ENCODE measurements at regions not wholly inside any gene's neighbourhood (a gene's known extent, or its start where the extent isn't known, plus 50 kb on each side); places are given as distances from the start of the nearest gene placed in this dataset.

DNA sequence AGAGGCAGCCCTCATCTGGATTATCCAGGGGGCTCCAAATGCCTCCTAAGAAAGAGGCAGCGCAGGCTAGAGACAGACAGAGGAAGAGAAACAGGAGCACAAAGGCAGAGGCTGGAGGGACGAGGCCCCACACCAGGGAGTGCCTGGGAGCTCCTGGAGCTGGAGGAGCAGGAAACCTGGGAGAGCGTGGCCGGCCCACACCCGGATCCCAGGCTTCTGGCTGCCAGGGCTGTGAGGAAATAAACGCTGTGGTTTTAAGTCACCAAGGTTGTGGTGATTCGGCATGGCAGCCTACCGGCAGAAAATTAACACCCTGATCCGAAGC lies 165.5 kb downstream of the OLFM1 start:
- DNase-seq (ENCODE audit: low read depth in 2 of 2), result no peak

DNA sequence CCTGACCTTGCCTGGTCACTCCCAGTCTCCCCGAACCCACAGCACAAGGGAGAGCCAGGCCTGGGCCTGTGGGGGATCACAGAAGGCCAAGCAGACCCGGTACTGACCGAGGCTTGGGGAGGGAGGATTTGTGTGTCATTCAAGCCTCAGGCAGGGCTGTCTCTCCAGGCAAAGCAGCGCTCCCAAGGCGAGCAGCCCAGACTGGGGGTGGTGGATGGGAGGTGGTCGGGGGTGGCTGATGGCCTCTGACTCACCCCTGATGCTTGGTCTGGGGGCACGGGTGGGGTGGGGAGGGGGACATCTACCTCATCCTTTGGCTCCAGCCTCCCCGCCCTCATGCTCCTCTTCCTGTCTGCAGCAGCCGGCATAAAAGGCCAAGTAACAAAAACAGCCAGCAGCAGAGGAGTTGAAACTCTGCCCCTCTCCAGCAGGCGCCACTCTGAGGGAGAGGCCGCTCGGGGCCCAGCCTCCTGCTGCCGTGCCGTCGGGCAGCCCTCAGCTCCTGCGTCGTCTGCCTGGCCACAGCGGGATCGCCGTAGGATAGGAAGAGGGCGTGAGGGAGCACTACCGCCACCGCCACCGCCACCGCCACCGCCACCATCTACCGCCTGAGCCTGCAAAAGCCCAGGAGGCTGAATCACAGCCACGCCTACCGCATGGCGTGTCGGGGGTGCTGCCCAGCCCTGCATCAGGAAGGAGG lies 166.0 kb downstream of the OLFM1 start:
- DNase-seq (ENCODE audit: low read depth in 2 of 2), result no peak

DNA sequence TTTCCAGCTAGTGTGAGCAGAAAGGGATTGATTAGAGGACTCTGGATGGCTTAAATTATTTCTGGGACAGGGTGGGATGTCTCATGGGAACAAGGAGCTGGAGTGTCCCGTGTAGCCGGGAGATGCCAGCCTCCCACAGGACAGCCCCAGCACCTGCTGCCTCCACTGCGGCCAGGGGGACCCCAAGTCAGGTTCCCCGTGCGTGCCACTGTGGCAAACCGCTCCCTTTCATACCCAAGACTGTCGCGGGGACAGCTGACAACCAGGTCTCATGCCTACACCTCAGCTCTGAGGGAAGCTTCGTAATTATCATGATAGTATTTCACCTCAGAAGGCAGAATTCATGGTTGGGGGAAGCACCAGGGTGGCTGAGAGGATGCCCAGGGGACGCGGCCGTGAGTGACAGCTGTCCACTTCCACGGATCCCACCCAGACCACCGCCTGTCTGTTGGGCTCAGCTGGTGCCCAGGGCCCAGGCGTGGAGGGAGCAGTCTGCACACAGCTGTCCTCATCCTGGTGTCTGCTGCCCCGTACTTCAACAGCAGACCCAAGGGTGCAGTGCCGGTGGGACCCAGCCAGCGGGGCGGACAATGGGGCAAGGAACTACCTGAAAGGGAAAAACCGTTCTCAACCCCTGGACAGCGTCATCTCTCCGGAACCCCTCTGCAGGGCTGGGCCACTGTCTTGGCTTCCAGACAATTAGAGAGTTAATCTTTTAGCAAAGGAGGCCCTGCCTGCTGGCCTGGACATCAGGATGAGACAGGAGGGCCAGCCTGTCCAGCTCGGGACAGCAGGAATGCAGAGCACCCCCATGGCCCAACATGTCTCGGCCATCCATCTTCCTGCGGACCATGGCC lies 166.9 kb downstream of the OLFM1 start:
- DNase-seq (ENCODE audit: low read depth in 2 of 2), result no peak

- no peak for DNase-seq (ENCODE audit: low read depth in 2 of 2)
Measured at GRCh38 chr9:135255033-135255840, 167.8 kb downstream of the OLFM1 start.

- no peak for DNase-seq (ENCODE audit: low read depth in 2 of 2)
Measured at GRCh38 chr9:135255841-135256580, 168.5 kb downstream of the OLFM1 start.

DNA sequence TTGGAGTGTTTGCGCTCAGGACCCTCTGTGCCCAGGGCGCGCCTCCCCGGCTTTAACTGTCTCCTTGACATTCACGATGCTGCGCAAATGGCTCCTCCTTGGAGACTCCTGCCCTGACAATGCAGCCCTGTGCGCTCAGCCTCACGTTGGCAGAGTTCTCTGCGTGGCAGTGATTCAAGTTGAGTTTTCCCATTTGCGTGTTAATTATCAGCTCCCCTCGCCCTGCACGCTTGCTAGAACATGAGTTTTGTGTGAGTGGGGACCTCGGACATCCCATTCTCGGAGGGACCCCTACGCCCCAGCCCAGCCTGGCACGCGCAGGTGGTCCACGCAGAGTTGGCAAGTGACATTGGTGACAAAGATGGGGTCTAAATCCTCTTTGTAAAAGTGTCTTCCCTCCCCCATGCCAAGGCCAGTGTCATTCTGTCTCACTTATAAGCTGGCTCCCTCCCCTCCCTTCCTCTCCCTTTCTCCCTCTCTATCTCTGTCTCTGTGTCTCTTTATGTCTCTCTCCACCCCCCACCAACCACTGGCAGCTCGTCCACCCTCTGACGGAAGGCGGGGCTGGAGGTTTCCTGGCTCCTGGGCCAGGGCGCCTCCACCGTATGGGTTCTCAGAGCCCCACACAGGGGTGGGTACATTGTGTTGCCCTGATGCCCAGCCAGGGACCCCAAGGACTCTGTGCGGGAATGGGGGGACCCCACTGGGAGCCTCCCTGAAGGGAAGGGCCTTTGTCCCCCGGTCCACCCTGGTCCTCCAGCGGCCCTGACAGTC lies 169.3 kb downstream of the OLFM1 start:
- DNase-seq (ENCODE audit: low read depth in 2 of 2), result no peak

DNA sequence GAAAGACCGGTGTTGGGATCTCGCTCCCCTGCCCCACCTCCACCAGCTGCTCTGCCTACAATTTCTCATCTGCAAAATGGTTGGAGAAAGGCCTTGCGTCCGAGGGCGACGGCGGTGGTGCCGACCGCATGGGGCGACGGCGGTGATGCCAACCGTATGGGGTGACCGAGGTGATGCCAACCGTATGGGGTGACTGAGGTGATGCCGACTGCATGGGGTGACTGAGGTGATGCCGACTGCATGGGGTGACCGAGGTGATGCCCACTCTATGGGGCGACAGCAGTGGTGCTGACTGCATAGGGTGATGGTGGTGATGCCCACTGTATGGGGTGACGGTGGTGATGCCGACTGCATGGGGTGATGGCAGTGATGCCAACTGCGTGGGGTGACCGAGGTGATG lies 171.0 kb downstream of the OLFM1 start:
- no peak for DNase-seq (ENCODE audit: low read depth in 2 of 2)

GRCh38 chr9:135259273-135259672 lies 171.8 kb downstream of the OLFM1 start:
- DNase-seq (ENCODE audit: low read depth in 2 of 2), result no peak

DNA sequence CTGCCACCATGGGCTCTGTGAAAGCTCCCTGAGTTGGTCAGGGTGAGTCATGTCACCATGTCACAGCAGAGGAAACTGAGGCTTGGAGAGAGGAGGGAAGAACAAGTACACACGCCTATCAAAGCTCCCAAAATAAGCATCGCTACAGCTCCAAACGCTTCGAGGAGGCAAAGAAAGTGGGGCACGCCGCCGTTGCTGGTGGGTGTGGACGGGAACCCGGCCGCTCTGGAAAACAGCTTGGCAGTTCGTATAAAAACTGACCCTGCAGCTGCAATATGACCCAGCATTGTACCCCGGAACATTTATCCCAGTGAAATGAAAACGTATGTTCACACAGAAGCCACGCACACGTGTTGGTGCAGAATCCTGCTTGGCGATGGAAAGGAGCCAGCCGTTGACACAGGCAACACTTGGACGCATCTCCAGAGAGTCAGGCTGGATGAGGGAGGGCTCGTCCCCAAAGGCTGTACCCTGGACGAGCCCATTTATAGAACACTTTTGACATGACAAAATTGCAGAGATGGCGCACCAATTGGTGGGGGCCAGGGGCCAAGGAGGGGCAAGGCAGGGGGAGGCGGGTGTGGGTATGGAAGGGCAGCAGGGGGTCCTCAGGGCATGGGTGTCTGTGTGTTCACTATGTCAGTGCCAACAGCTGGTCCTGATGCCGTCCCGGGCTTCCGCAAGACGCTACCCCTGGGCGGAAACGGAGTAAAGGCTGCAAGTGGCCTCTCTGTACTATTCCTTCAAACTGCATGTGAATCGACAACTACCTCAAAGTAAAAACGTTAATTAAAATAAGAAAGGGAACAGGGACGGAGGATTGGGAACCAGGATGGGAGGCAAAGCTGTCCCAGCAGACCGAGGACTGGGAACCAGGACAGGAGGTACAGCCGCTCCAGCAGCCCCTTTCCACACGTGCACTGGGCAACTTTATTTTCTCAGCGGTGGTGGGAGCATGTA lies 173.0 kb downstream of the OLFM1 start:
- DNase-seq (ENCODE audit: low read depth in 2 of 2), result no peak

DNA sequence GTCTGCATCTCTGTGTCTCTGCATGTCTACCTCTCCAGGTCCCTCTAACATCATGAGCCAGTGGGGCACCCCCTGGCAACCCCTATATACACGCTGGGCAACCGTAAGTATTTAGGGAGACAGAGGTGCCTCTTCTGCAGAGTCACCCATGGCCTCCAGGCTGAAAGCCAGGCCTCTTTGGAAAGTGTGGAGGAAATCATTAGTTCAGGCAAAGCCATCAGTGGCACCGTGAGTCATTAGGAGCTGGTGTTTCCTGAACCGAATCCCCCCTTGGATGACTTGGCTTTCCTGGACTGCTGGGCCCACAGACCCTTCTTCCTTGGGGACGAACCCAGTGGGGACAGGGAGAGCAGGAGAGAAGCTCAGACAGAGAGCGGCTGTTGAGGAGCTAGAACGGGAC lies 174.8 kb downstream of the OLFM1 start:
- no peak for DNase-seq (ENCODE audit: low read depth in 2 of 2)

DNA sequence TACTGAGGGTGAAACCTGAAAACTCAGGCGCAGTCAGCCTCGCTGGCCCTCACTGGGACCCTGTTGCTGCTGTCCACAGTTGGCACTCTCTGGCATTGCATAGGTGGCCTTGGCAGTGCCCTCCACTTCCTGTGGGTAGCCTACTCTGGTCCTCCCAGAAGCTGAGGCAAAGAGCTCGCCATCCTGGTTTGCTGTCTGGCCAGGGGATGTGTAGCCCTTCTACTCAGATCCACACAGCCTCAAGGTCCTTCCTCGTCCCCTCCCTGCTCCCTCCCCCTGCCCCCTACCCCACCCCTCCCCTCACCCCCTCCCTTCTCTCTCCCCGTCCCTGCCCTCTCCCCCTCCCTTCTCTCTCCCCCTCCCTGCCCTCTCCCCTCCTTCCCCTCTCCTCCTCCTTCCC lies 176.0 kb downstream of the OLFM1 start:
- DNase-seq (ENCODE audit: low read depth in 2 of 2), result no peak

DNA sequence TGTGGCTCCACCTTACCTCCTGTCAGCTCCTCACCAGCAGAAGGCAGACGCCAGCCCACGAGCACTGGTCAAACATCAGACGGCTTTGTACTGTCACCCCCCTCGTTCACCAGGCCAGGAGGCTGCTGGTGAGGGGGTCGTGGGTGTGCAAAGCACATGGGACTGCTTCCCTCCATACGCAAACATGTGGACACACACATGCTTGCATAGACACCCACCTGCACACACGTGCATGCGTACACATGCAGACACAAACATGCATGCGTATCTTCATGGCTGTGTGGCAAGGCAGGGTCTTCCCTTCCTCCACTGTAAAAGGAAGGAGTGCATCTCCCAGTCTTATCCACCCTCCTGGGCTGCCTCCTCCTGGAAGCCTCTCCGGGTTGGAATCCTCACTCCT lies 178.5 kb downstream of the OLFM1 start:
- no peak for DNase-seq (ENCODE audit: low read depth in 2 of 2)

DNA sequence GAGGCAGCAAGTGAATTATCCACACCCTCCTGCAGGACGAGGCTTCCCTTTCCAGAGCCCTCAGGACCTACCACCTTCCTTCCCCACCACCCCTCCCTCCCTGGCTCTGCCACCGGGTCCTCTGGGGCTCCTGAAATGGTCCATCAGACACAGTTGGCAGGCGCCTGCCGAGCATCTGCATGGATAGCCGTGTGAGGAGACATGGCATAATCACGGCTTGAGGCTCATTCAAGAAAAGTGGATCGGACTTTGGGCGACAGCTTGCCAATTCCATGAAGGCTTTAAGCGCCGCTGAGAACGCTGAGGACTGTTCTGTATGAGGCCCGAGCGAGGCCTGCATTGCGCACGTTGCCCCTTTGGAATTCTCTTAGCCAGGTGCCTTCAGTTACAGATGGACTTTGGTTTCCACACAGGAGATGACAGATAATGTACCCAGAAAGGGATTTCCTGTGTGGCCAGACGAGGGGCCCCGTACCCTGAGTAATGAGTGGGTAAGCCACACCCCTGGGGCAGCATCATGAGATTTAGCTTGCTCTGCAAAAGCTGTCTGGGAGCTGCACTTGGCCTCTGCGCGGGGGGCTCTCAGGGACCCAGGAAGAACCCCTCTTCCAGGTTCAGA lies 179.8 kb downstream of the OLFM1 start:
- no peak for DNase-seq (ENCODE audit: low read depth in 2 of 2)

DNA sequence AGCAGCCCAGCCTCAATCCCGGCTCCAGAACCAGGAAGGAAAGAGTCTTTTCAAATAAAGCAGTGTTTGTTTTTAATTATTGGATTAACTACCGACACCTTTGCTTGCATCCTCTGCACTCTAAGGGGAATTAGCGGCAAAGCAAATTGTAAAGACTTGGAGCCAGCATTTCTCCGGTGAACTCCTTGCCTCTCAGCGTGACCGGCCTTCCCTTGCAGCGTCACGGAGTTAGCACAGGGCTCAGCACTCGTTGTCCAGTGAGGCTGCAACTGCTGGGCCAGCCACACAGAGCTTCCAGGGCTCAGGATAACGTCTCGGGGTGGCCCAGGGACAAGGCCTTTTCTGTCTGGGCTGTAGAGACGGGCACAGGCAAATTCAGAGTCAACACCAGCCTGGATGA lies 180.6 kb downstream of the OLFM1 start:
- DNase-seq (ENCODE audit: low read depth in 2 of 2), result no peak

- no peak for DNase-seq (ENCODE audit: low read depth in 2 of 2)
Measured at GRCh38 chr9:135268981-135269380, 181.5 kb downstream of the OLFM1 start.

DNA sequence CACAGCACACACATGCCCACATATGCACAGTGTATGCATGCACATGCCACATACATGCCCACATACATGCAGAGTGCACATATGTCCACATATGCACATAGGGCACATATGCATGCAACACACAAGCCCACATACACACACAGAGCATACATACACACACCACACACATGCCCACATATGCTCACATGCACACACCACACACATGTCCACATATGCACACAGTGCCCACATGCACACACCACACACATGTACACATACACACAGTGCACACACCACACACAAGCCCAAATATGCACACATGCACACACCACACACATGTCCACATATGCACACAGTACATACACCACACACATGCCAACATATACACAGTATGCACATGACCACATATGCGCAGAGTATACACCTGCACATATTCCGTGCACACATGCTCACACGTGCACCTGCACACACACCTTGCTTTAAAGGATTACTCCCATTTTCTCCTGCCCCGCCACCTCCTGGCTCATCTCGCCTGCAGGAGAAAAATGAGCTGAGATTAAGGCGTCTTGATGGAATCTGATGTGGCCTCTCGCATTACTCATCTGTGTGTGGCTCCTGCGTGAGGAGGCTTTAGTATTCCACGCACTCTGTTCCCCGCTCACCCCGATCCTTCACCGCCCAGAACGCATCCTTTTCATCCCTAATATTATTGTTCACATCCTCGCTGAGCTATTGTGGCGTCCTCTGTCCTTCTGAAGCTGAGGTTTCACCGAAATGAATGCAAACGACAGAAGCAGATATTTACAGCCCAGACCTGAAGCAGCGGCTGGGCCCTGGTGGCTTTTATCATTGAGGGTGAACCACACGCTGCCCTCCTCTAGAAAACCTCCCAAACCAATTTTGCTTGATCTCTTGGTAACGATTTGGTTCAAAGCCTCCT lies 182.7 kb downstream of the OLFM1 start:
- DNase-seq (ENCODE audit: low read depth in 2 of 2), result no peak

- no peak for DNase-seq (ENCODE audit: low read depth in 2 of 2)
Measured at GRCh38 chr9:135271425-135271824, 184.0 kb downstream of the OLFM1 start.

- no peak for DNase-seq (ENCODE audit: low read depth in 2 of 2)
Measured at GRCh38 chr9:135272608-135273007, 185.1 kb downstream of the OLFM1 start.

Data from lung microvascular endothelial cell (primary cell).